ENCODE measurements at regions not wholly inside any gene's neighbourhood (a gene's known extent, or its start where the extent isn't known, plus 50 kb on each side); places are given as distances from the start of the nearest gene placed in this dataset.

- peaks cover 83% of the 10 kb centered on the region for H3K4me1 Mint-ChIP-seq
- H3K27me3 Mint-ChIP-seq = no peaks in the 10 kb centered on the region
- peak; percentile 87 for ATAC-seq
- H3K36me3 Mint-ChIP-seq = no peaks in the 10 kb centered on the region
- peak overlapping the region; percentile 68 for H3K27ac Mint-ChIP-seq
- H3K4me3 Mint-ChIP-seq = peak overlapping the region; percentile 14
- H3K9me3 Mint-ChIP-seq = no peaks in the 10 kb centered on the region
These were observed 215.1 kb upstream of the TRIB2 start for GRCh38 chr2:12501469-12502158.

GRCh38 chr2:12502759-12503158 is 214.0 kb upstream of the TRIB2 start:
- no peaks in the 10 kb centered on the region for H3K36me3 Mint-ChIP-seq
- ATAC-seq = no peak

GRCh38 chr2:12504443-12504842 is 212.3 kb upstream of the TRIB2 start:
- Mint-ChIP-seq H3K9me3 (no peaks in the 10 kb centered on the region), H3K27me3 (peaks cover 17% of the 10 kb centered on the region), H3K36me3 (no peaks in the 10 kb centered on the region), H3K27ac (no peak overlapping the region), H3K4me1 (peaks cover 81% of the 10 kb centered on the region), H3K4me3 (no peak overlapping the region)
- ATAC-seq = peak; percentile 67

More at GRCh38 chr2:12502759-12503158, 214.0 kb upstream of the TRIB2 start:
- peaks cover 90% of the 10 kb centered on the region for H3K4me1 Mint-ChIP-seq
- H3K27ac Mint-ChIP-seq = peak overlapping the region; percentile 68
- H3K4me3 Mint-ChIP-seq = no peak overlapping the region
- peaks cover under 1% of the 10 kb centered on the region for H3K27me3 Mint-ChIP-seq
- H3K9me3 Mint-ChIP-seq = no peaks in the 10 kb centered on the region

- peaks cover 38% of the 10 kb centered on the region for H3K27me3 Mint-ChIP-seq
- H3K4me1 Mint-ChIP-seq = peaks cover 57% of the 10 kb centered on the region
- H3K36me3 Mint-ChIP-seq = peaks cover 7% of the 10 kb centered on the region
- H3K9me3 Mint-ChIP-seq = no peaks in the 10 kb centered on the region
- H3K27ac Mint-ChIP-seq = peak overlapping the region; percentile 17
- no peak for ATAC-seq
- H3K4me3 Mint-ChIP-seq = no peak overlapping the region
These were observed 209.9 kb upstream of the TRIB2 start for GRCh38 chr2:12506846-12507245.

GRCh38 chr2:12507295-12507694 is 209.4 kb upstream of the TRIB2 start:
- ATAC-seq = peak; percentile 94
- no peak overlapping the region for H3K4me3 Mint-ChIP-seq
- peaks cover 43% of the 10 kb centered on the region for H3K27me3 Mint-ChIP-seq
- H3K36me3 Mint-ChIP-seq = peaks cover 7% of the 10 kb centered on the region
- no peaks in the 10 kb centered on the region for H3K9me3 Mint-ChIP-seq
- peak overlapping the region; percentile 17 for H3K27ac Mint-ChIP-seq
- H3K4me1 Mint-ChIP-seq = peaks cover 52% of the 10 kb centered on the region

- Mint-ChIP-seq H3K27ac (no peak overlapping the region), H3K4me1 (peaks cover 39% of the 10 kb centered on the region), H3K36me3 (peaks cover 7% of the 10 kb centered on the region), H3K4me3 (no peak overlapping the region), H3K9me3 (no peaks in the 10 kb centered on the region), H3K27me3 (peaks cover 43% of the 10 kb centered on the region)
- no peak for ATAC-seq
These were observed 206.7 kb upstream of the TRIB2 start for GRCh38 chr2:12510070-12510469.

- no peaks in the 10 kb centered on the region for H3K9me3 Mint-ChIP-seq
- H3K4me3 Mint-ChIP-seq = no peak overlapping the region
- peaks cover 36% of the 10 kb centered on the region for H3K27me3 Mint-ChIP-seq
- H3K4me1 Mint-ChIP-seq = peaks cover 19% of the 10 kb centered on the region
- no peak overlapping the region for H3K27ac Mint-ChIP-seq
- peak; percentile 47 for ATAC-seq
- peaks cover 7% of the 10 kb centered on the region for H3K36me3 Mint-ChIP-seq
These were observed 203.4 kb upstream of the TRIB2 start for GRCh38 chr2:12513339-12513738.

GRCh38 chr2:12514168-12514567 is 202.6 kb upstream of the TRIB2 start:
- H3K36me3 Mint-ChIP-seq = peaks cover 7% of the 10 kb centered on the region
- ATAC-seq = no peak
- no peaks in the 10 kb centered on the region for H3K9me3 Mint-ChIP-seq
- no peak overlapping the region for H3K4me3 Mint-ChIP-seq
- peaks cover 19% of the 10 kb centered on the region for H3K4me1 Mint-ChIP-seq
- no peak overlapping the region for H3K27ac Mint-ChIP-seq
- peaks cover 32% of the 10 kb centered on the region for H3K27me3 Mint-ChIP-seq

- Mint-ChIP-seq H3K9me3 (no peaks in the 10 kb centered on the region), H3K27me3 (peaks cover 32% of the 10 kb centered on the region), H3K4me1 (peaks cover 19% of the 10 kb centered on the region), H3K27ac (no peak overlapping the region), H3K36me3 (peaks cover 5% of the 10 kb centered on the region), H3K4me3 (no peak overlapping the region)
- ATAC-seq = no peak
These were observed 201.9 kb upstream of the TRIB2 start for GRCh38 chr2:12514631-12515437.

GRCh38 chr2:12515871-12516270 is 200.9 kb upstream of the TRIB2 start:
- no peak for ATAC-seq
- Mint-ChIP-seq H3K27ac (no peak overlapping the region), H3K27me3 (peaks cover 23% of the 10 kb centered on the region), H3K9me3 (no peaks in the 10 kb centered on the region), H3K4me1 (peaks cover 19% of the 10 kb centered on the region), H3K36me3 (no peaks in the 10 kb centered on the region), H3K4me3 (no peak overlapping the region)

- no peak overlapping the region for H3K27ac Mint-ChIP-seq
These were observed 183.3 kb upstream of the TRIB2 start for GRCh38 chr2:12533337-12534005.

GRCh38 chr2:12534646-12535263 is 182.0 kb upstream of the TRIB2 start:
- no peak for ATAC-seq
- peaks cover under 1% of the 10 kb centered on the region for H3K4me1 Mint-ChIP-seq
- H3K36me3 Mint-ChIP-seq = no peaks in the 10 kb centered on the region
- H3K9me3 Mint-ChIP-seq = no peaks in the 10 kb centered on the region
- H3K4me3 Mint-ChIP-seq = no peak overlapping the region
- H3K27ac Mint-ChIP-seq = no peak overlapping the region
- H3K27me3 Mint-ChIP-seq = no peaks in the 10 kb centered on the region

More at GRCh38 chr2:12533337-12534005, 183.3 kb upstream of the TRIB2 start:
- Mint-ChIP-seq H3K4me3 (no peak overlapping the region), H3K27me3 (no peaks in the 10 kb centered on the region), H3K4me1 (no peaks in the 10 kb centered on the region), H3K9me3 (no peaks in the 10 kb centered on the region), H3K36me3 (no peaks in the 10 kb centered on the region)
- ATAC-seq = no peak

GRCh38 chr2:12536976-12537375 is 179.8 kb upstream of the TRIB2 start:
- Mint-ChIP-seq H3K4me3 (no peak overlapping the region), H3K36me3 (no peaks in the 10 kb centered on the region), H3K4me1 (peaks cover 6% of the 10 kb centered on the region), H3K27ac (no peak overlapping the region), H3K27me3 (no peaks in the 10 kb centered on the region), H3K9me3 (no peaks in the 10 kb centered on the region)
- ATAC-seq = no peak

GRCh38 chr2:12538138-12538694 is 178.5 kb upstream of the TRIB2 start:
- Mint-ChIP-seq H3K27ac (no peak overlapping the region), H3K27me3 (no peaks in the 10 kb centered on the region), H3K4me1 (peaks cover 6% of the 10 kb centered on the region), H3K4me3 (no peak overlapping the region), H3K9me3 (no peaks in the 10 kb centered on the region), H3K36me3 (no peaks in the 10 kb centered on the region)
- ATAC-seq = no peak

- no peak overlapping the region for H3K27ac Mint-ChIP-seq
- peaks cover 14% of the 10 kb centered on the region for H3K4me1 Mint-ChIP-seq
- no peaks in the 10 kb centered on the region for H3K9me3 Mint-ChIP-seq
- no peaks in the 10 kb centered on the region for H3K27me3 Mint-ChIP-seq
- no peak for ATAC-seq
- H3K36me3 Mint-ChIP-seq = no peaks in the 10 kb centered on the region
- H3K4me3 Mint-ChIP-seq = no peak overlapping the region
These were observed 177.4 kb upstream of the TRIB2 start for GRCh38 chr2:12539336-12539735.
